ENCODE measurements at regions not wholly inside any gene's neighbourhood (a gene's known extent, or its start where the extent isn't known, plus 50 kb on each side); places are given as distances from the start of the nearest gene placed in this dataset.
"Not testable (repeated sequence)": the region's sequence is repeated elsewhere in the genome, so short reads cannot be mapped to it uniquely, and the experiment has no call there.

DNA sequence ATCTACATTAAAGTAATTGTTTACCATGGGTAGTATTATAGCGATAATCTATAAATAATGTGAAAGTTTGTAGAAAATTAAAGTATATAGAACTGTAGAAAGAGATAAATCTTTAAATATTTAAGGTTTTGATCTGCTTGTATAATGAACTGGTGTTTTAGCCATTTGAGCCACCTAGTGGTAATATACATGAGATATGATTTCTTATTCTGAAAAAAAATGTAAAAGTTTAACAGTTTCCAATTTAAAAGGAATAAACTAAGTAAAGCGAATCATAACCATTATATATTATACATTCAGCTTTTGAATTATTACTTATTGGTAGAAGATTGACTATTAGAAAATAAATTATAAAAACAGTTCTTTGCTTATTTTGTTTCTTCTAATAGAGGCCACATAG is 91.2 kb downstream of the OTUD1 start:
- peaks cover 44% of the 10 kb centered on the region for H3K4me1 Mint-ChIP-seq
- H3K36me3 Mint-ChIP-seq: peaks cover 22% of the 10 kb centered on the region
- peaks cover 5% of the 10 kb centered on the region for H3K9me3 Mint-ChIP-seq
- no peak overlapping the region for H3K4me3 Mint-ChIP-seq
- no peak overlapping the region for H3K27ac Mint-ChIP-seq
- DNase-seq: no peak
- no peaks in the 10 kb centered on the region for H3K27me3 Mint-ChIP-seq

DNA sequence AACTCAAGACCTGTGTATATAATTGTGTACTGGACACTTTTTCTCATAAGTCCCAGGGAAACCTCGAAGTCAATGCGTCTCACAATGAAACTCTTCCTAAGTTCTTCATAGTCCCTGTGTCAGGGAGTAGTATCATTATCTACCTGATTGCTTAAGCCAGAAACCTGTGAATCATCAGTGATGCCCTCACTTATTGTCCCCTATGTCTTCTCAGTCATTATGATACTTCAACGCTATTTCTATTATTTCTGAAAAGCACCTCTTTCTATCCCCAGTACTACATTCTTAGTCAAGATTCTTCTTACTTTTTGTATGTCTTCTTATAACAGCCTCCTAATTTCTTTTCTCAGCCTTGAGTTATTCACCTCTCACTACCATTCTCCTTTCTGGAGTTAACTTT is 94.3 kb downstream of the OTUD1 start:
- no peak overlapping the region for H3K4me3 Mint-ChIP-seq
- peaks cover 34% of the 10 kb centered on the region for H3K36me3 Mint-ChIP-seq
- no peaks in the 10 kb centered on the region for H3K27me3 Mint-ChIP-seq
- peak overlapping the region; percentile 86 for H3K27ac Mint-ChIP-seq
- peaks cover 65% of the 10 kb centered on the region for H3K4me1 Mint-ChIP-seq
- H3K9me3 Mint-ChIP-seq: peaks cover 14% of the 10 kb centered on the region
- DNase-seq: no peak

DNA sequence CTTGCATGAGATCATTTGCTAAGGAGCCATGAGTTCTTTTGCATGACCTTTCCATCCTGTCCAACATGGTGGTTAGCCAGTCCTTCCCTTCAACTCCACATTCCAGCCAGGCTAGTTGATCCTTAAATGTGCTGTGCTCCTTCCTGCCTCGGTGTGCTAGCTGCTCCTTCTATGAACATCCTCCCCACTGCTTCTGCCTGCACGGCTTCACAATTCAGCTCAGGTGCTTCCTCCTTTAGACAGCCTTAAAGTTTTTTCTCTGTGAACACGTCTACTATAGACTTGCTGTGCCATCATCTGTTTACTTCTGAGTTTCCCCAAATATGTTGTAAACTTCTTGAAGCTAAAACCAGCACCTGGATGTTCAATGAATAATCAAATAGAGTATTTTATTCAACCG is 95.5 kb downstream of the OTUD1 start:
- H3K4me3 Mint-ChIP-seq: no peak overlapping the region
- H3K36me3 Mint-ChIP-seq: peaks cover 45% of the 10 kb centered on the region
- no peaks in the 10 kb centered on the region for H3K27me3 Mint-ChIP-seq
- peaks cover 71% of the 10 kb centered on the region for H3K4me1 Mint-ChIP-seq
- peak overlapping the region; percentile 87 for H3K27ac Mint-ChIP-seq
- peaks cover 21% of the 10 kb centered on the region for H3K9me3 Mint-ChIP-seq
- no peak for DNase-seq

DNA sequence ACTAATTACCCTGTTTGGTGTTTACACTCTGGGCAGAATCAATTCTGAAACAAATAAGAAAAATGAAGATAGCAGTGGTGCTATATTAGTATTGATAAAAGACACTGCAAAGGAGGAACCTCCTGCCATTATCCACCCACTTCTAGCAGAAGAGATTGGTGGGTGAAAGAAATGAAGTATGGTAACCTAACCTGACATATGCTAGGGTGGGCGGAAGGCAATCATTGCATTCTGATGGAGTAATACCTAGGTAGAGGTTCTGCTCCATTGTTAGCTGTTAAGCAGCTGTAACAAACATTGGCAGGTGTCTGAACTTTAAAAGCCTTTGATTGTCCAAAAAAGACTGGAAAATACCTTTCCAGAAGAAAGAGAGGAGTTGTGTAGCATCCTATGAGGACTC is 95.9 kb downstream of the OTUD1 start:
- H3K4me3 Mint-ChIP-seq: no peak overlapping the region
- no peaks in the 10 kb centered on the region for H3K27me3 Mint-ChIP-seq
- peaks cover 25% of the 10 kb centered on the region for H3K9me3 Mint-ChIP-seq
- DNase-seq: no peak
- peak overlapping the region; percentile 87 for H3K27ac Mint-ChIP-seq
- peaks cover 50% of the 10 kb centered on the region for H3K36me3 Mint-ChIP-seq
- H3K4me1 Mint-ChIP-seq: peaks cover 74% of the 10 kb centered on the region

DNA sequence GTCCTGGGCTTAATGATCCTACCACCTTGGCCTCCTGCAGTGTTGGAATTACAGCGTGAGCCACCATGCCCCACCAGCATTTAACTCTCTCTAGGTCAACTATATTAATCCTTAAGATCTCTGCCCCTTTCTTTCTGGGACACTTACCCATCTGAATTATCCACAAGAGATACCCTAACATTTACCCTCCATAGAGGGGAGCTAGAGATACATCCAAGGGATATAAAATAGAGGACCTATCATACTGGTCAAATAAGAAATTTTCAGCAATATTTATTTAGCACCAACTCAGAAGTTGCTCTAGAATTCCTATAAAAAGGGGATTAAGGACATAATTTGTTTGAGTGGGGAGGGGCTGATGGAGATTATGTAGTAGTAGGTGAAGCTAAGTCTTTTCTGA is 96.5 kb downstream of the OTUD1 start:
- peaks cover 80% of the 10 kb centered on the region for H3K4me1 Mint-ChIP-seq
- no peaks in the 10 kb centered on the region for H3K27me3 Mint-ChIP-seq
- no peak for DNase-seq
- peaks cover 25% of the 10 kb centered on the region for H3K9me3 Mint-ChIP-seq
- peak overlapping the region; percentile 83 for H3K27ac Mint-ChIP-seq
- H3K36me3 Mint-ChIP-seq: peaks cover 56% of the 10 kb centered on the region
- peak overlapping the region; percentile 30 for H3K4me3 Mint-ChIP-seq

DNA sequence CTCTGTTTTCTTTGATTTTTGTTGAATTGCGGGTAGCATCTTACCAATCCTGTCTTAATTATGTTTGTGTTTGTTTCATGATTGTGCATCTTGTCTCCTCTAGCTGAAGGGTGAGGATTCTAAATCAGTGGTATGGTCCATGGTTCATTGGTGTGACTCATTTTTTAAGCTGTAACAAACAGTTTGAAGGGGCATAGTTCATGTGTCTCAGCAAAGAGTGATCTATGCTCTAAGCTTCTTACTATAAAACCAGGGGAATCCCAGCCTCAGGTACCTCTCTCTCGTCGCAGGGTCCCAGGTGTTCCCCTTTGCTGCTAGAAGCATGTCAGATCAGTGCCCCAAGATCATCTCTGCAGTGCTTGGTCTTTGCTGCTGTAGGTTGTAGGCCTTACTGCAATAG is 100.1 kb downstream of the OTUD1 start:
- Mint-ChIP-seq H3K27me3 (no peaks in the 10 kb centered on the region), H3K4me1 (peaks cover 65% of the 10 kb centered on the region), H3K9me3 (peaks cover 31% of the 10 kb centered on the region), H3K27ac (peak overlapping the region; percentile 80), H3K36me3 (peaks cover 53% of the 10 kb centered on the region), H3K4me3 (no peak overlapping the region)
- no peak for DNase-seq

DNA sequence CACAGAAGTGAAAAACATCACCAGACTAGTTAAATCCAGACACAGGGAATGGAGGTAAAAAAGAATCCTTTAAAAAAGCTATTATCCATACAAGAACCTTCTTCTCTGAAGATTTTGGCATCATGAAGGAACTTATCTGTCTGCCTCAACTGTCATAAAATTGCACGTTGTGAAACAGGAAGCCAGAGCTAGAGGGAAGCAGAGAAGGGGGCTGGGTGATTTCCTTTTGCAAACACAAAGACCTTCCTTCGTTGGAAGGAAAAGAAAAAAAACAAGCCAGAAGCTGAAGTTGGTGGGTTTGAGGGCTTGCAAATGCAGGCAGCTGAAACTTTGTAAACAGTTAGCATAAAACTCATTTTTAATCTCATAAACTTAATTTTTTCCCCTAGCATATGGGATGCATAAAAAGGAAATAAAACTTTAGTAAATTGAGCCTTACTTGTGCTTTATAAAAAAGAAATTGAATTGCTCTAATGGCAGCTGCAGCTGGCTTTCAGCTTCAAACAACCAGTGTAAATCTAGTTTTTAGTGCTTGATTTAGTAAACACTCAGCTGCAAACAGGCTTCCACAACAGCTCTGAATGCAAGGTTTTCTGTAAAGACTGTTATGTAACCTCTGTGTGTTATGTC is 101.6 kb downstream of the OTUD1 start:
- Mint-ChIP-seq H3K4me1 (peaks cover 53% of the 10 kb centered on the region), H3K4me3 (no peak overlapping the region), H3K9me3 (peaks cover 33% of the 10 kb centered on the region)

DNA sequence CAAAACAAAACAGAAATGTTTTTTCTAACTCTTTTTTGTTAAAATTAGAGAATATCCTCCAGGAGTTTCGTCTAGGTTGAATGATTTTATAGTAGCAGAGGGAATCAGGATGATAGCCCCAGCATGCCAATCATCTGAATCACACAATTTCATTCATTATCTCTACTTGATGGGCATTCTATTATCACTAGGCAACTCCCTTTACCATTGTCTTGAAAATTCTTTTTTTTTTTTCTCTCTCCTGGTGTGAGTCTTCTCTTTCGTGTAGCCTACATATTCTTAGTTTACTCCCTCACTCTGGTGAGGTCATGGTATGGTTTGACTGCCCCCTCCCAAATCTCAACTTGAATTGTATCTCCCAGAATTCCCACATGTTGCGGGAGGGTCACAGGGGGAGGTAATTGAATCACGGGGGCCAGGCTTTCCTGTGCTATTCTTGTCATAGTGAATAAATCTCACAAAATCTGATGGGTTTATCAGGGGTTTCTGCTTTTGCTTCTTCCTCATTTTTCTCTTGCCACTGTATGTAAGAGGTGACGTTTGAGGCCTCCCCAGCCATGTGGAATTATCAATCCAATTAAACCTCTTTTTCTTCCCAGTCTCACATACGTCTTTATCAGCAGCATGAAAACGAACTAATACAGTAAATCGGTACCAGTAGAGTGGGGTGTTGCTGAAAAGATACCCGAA is 105.0 kb downstream of the OTUD1 start:
- no peaks in the 10 kb centered on the region for H3K27me3 Mint-ChIP-seq
- peaks cover 28% of the 10 kb centered on the region for H3K9me3 Mint-ChIP-seq
- no peak overlapping the region for H3K27ac Mint-ChIP-seq
- peaks cover 50% of the 10 kb centered on the region for H3K36me3 Mint-ChIP-seq
- H3K4me1 Mint-ChIP-seq: peaks cover 35% of the 10 kb centered on the region
- no peak for DNase-seq
- H3K4me3 Mint-ChIP-seq: no peak overlapping the region

More for the DNA sequence above, 101.6 kb downstream of the OTUD1 start:
- H3K27me3 Mint-ChIP-seq: no peaks in the 10 kb centered on the region
- H3K27ac Mint-ChIP-seq: peak overlapping the region; percentile 80
- DNase-seq: no peak
- H3K36me3 Mint-ChIP-seq: peaks cover 50% of the 10 kb centered on the region

DNA sequence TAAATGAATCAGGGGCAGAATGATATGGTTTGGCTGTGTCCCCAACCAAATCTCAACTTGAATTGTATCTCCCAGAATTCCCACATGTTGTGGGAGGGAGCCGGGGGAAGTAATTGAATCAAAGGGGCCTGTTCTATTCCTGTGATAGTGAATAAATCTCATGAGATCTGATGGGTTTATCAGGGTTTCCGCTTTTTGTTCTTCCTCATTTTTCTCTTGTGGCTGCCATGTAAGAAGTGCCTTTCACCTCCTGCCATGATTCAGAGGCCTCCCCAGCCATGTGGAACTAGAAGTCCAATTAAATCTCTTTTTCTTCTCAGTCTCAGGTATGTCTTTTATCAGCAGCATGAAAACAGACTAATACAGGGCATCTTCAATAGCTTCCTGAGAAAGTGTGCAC is 107.0 kb downstream of the OTUD1 start:
- Mint-ChIP-seq H3K4me1 (peaks cover 16% of the 10 kb centered on the region), H3K36me3 (peaks cover 34% of the 10 kb centered on the region), H3K9me3 (peaks cover 22% of the 10 kb centered on the region)
- not testable (repeated sequence) for H3K27me3 Mint-ChIP-seq, H3K27ac Mint-ChIP-seq, DNase-seq, H3K4me3 Mint-ChIP-seq

DNA sequence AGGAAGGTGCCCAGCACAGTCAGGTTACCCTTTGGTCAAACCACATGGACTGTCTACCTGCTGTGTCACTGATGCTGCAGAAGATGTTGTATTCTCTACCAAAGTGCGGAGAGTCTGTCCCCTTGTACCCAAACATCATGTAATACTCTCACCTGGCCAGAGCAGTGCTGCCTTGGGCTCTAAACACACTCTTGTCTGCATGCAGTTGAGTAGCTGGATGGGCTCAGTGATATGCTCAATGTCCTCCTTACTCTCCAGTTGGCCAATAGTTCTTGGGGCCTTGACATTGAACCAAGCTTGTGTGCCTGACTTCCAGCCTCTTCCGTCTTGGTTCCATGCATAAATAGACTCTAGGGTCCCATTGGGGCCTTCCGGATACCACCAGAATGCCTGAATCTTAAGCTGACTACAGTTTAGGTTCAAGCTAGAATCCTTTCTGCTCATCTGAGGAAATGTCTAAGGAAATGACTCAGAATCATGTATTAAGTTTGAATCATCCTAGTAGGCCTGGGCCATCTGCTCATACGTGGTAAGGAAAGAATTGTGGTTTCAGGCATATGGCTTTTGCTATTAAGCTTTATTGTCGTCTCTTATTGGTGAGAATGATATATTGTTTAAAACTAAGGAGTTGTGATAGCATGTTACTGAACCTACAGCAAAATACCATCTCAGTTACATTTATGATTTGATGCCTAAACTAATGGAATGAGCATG is 118.0 kb downstream of the OTUD1 start:
- no peak for DNase-seq
- H3K27ac Mint-ChIP-seq: peak overlapping the region; percentile 87
- peaks cover 20% of the 10 kb centered on the region for H3K4me1 Mint-ChIP-seq
- H3K36me3 Mint-ChIP-seq: peaks cover 14% of the 10 kb centered on the region
- no peaks in the 10 kb centered on the region for H3K27me3 Mint-ChIP-seq
- peak overlapping the region; percentile 27 for H3K4me3 Mint-ChIP-seq
- H3K9me3 Mint-ChIP-seq: peaks cover 7% of the 10 kb centered on the region

DNA sequence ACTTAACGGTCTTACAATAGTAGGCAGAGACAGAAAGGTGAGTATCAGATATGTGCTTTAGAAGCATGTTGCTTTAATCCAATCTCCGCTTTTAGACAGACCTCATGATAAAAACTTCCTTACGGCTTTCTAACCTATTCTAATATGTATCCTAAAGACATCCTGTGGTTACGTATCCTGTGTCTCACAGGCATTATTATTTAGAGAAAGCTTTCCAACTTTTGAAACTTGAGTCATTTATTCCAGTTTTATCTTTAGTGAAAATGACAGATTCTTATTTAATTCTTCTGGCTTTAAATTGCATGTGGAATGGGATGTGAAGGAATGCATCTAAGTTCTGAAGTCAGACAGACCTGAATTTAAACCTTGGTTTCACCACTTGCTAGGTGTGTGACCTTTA is 118.9 kb downstream of the OTUD1 start:
- no peak for DNase-seq
- Mint-ChIP-seq H3K9me3 (peaks cover 13% of the 10 kb centered on the region), H3K4me3 (no peak overlapping the region), H3K36me3 (peaks cover 20% of the 10 kb centered on the region), H3K4me1 (peaks cover 20% of the 10 kb centered on the region), H3K27me3 (no peaks in the 10 kb centered on the region), H3K27ac (peak overlapping the region; percentile 25)

DNA sequence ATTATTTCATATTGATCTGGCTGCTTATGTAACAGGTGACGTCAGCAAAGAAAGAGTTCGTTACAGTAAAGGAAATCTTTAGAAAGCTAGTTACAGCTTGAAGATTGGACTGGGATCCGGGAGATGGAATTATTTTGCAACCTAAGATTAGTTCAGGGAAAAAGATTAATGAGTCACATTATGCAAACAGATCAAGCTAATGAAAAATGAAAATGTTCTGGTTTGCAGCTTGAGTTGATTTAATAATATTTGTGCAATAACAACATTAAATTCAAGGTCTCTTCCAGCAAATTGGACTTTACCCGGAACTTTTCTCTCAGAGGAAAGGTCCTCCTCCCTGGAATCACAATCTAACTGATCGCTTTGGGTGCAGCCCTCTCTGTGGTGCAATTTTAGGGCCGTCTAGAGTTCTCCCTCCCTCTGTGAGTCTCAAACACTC is 119.5 kb downstream of the OTUD1 start:
- Mint-ChIP-seq H3K4me3 (peak overlapping the region; percentile 47), H3K9me3 (peaks cover 14% of the 10 kb centered on the region), H3K36me3 (peaks cover 20% of the 10 kb centered on the region), H3K4me1 (peaks cover 20% of the 10 kb centered on the region), H3K27me3 (no peaks in the 10 kb centered on the region), H3K27ac (peak overlapping the region; percentile 25)
- DNase-seq: no peak

DNA sequence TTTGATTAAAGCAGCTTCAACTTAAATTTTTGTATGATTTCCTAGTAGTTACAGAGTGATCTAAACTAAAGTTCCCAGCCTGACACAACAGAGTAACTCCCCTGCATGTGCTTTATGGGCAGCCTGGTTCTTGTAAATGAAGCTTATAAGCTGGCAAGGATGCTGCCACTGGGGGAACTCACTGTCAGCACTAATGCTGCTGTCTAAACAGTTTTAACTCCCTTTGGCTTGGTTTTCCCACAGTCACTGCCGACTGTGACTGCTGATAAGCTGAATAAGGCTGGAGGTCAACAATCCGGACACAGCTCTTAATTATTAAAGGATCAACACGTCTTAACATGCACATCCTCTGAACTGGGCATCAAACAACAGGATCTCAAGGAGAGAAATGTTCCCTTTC is 130.1 kb downstream of the OTUD1 start:
- peaks cover 23% of the 10 kb centered on the region for H3K36me3 Mint-ChIP-seq
- no peak overlapping the region for H3K27ac Mint-ChIP-seq

DNA sequence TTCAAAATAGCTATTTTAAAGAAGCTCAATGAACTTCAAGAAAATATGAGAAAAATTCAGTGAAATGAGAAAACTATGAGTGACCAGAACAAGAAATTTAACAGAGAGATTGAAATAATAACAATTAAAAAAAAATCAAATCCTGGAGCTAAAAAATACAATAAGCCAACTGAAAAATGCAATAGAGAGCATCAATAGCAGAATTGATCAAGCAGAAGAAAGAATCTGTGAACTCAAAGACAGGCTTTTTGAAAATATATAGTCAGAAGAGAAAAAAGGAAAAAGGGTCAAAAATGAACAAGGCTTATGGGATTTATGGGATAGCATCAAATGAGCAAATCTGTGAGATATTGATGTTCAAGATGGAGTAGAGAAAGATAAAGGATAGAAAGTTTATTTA is 133.0 kb downstream of the OTUD1 start:
- Mint-ChIP-seq H3K4me3 (no peak overlapping the region), H3K27me3 (peaks cover 4% of the 10 kb centered on the region), H3K27ac (no peak overlapping the region), H3K9me3 (peaks cover 17% of the 10 kb centered on the region), H3K36me3 (peaks cover 22% of the 10 kb centered on the region), H3K4me1 (peaks cover 1% of the 10 kb centered on the region)
- DNase-seq: no peak

More for the DNA sequence above, 130.1 kb downstream of the OTUD1 start:
- Mint-ChIP-seq H3K27me3 (peaks cover 4% of the 10 kb centered on the region), H3K4me3 (no peak overlapping the region), H3K4me1 (no peaks in the 10 kb centered on the region), H3K9me3 (peaks cover 31% of the 10 kb centered on the region)
- DNase-seq: no peak

DNA sequence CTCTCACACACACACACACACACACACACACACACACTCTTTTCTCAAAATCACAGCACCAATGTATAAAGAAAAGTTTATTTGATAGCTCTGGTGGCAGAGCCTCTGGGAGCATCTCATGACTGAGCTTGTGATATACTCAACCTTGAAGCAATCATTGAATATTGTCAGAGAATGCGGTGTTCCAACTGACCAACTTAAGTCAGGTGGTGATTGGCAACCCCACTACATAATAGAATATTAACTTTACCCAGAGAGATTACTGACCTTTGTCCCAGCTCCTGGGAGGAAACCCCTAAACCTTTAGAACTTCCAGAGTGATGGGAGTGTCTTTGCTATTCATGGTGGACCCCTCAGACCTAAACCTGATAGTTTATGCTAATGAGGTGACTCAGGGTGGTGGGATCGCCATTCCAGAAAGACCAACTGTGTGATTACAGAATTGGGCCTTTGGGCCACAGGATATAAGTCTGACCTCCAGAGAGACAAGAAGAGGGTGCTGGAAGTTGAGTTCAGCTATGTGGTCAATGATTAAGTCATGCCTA is 143.1 kb downstream of the OTUD1 start:
- H3K36me3 Mint-ChIP-seq: no peaks in the 10 kb centered on the region
- H3K4me1 Mint-ChIP-seq: peaks cover 1% of the 10 kb centered on the region
- no peak for DNase-seq
- no peaks in the 10 kb centered on the region for H3K27me3 Mint-ChIP-seq
- H3K9me3 Mint-ChIP-seq: no peaks in the 10 kb centered on the region
- no peak overlapping the region for H3K27ac Mint-ChIP-seq
- no peak overlapping the region for H3K4me3 Mint-ChIP-seq

Data from activated naive CD8-positive, alpha-beta T cell treated with anti-CD3 and anti-CD28 coated beads for 36 hours (primary cell).